Medulla oblongata (tissue), 1 donor: ENCODE measurements at regions not wholly inside any gene's neighbourhood (a gene's known extent, or its start where the extent isn't known, plus 50 kb on each side); places are given as distances from the start of the nearest gene placed in this dataset.

Experiments
- DNase-seq: peaks from one replicate; pipeline ENCODE4 v3.0.0-alpha.2; 2015; ENCODE audit errors: extremely low spot score

DNA sequence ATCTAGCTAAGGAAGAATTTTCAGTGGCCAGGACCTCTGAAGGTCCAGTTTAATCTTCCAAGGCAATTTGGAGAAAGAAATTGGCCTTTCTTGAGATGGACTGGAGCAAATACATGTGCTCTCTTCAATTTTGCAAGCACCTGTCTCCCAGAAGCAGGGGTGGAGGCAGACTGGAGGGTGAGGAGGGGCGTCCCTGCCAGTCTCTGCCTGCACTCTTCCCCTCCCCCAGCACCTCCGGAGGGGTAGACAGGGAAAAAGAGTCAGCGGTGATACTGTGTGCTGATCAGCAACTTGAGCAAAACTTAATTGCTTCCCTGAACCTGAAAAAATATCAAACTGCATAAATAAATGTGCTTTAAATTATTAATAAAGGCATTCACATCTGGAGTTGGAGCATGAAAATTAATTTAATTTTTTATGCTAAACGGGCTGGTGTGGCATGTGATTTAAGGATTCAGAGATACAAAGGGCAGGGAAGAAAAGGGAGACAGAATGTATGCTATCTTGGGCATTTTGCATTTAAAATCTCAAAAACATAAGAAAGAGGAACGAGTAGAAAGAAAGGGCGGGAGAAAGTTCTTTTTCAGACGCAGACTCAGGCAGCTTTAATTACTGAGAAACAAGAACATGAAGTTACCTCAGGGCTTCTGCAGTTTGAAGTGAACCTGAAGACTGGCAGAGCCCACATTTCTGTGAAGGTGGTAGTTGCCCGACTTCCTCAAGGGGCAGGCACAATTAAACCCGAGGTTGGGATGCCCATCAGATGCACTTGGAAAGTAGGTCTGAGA, 319.7 kb downstream of the UACA start:
- no peak for DNase-seq

DNA sequence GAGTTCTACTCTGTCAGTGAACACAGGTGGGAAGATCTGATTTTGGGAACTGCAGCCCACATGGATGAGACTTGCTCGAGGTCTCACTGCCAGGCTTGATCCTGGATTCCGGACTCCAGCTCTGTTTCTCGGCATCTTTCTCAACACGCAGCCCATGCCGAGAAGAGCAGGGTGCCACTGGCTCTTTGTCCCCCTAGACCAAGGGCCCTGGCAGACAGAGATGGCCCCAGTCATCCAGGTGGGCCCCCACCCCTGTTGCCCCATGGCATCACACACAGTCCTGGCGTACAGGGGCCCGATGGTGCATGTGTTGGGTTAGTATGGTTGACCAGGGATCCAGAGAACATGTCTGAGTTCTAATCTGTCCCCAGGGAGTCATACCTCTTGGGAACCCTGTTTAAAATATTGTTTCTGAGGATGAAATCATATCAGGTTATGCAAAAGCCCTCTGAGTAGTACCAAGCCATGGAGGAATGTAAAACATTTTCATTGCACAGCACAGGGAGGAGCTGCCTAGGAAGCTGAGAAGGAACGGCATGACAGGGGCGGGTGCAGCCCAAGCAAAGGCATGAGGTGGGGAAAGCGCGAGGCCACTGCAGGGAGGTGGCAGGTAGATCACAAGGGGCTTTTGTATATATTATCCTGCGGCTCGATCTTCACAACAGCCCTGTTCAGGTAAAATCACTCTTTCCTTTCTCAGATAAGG, 320.6 kb downstream of the UACA start:
- DNase-seq = no peak

- DNase-seq = no peak
Measured at GRCh38 chr15:70442211-70442610, 321.1 kb downstream of the UACA start.

DNA sequence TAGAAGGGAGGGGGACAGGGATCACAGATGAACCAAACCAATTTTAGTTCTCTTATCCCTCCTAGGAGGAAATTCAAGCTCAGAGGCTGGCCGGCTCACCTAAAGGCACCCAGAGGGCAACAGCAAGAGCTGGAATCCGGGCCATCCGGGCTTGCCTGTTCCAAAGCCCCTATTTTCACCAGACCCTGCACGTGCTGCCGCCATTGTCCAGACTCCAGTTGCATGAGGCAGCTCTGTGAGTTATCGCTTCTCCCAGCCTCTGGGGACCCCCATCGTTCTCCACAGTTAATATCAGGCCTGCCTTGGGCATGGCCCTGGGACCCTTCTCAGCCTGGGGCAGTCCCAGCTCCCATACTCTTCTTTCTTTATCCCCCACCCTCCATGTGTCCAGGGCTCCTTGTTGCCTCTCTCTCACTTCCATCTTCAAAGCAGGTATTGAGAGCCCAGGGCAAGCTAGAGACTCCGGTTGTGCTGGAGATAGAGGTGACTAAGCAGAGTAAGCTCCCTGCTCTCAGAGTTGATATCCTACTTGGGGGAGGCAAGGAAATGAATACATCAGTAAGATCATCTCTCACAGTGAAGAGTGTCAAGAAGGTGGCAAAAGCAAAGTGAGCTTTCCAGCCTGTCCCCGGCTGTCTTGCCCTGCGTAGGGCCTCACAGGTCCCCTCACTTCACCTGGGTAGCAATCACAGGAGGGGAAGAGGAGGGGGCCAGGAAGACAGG, 322.8 kb downstream of the UACA start:
- no peak for DNase-seq

- DNase-seq = no peak
Measured at GRCh38 chr15:70439880-70440279, 323.5 kb downstream of the UACA start.

GRCh38 chr15:70439304-70439877, 324.0 kb downstream of the UACA start:
- no peak for DNase-seq

GRCh38 chr15:70438776-70439175, 324.6 kb downstream of the UACA start:
- DNase-seq = no peak

DNA sequence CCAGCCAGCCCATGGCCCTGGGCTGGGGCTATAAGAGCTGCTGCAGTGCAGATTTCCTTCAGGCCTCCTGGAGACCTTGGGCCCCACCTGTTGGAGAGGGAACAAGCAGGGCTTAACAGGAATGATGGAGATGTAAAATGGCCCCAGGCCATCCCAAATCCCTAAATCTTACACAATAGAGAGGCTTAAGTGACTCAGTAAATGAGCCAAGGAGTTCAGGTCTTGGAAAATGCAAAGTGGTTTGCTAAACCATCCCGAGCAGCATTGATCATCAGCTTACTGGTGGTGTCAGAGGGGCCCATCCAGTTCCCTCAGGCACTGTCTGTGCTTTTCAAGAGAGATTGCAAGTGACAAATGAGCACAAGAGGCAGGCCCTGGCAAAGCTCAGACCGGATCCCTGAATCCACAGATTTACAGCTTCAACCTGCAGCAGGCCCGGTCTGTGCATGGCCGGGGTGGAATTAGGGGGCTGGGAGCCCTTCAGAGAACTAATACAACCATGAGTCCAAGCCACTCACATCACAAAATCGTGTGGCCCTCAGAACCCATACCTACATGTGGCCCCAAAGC, 325.4 kb downstream of the UACA start:
- DNase-seq = no peak

DNA sequence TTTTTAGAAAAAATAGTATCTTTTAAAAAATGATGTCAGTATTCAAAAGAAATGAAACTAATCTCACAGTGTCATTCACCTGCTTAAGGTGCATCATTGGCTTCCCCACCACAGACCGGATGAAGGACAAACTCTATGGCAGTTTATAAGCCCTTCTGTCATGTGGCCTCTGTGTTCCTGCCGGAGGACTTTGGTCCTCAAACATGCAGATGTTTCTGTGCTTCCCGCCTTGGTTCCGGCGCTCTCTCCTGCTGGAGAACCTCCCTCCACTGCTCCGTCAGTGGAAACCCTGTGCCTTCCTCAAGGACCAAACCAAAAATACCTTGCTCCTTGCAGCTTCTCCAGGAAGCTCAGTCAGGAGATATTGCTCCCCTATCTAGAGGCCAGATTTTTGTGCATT, 326.3 kb downstream of the UACA start:
- DNase-seq = no peak

DNA sequence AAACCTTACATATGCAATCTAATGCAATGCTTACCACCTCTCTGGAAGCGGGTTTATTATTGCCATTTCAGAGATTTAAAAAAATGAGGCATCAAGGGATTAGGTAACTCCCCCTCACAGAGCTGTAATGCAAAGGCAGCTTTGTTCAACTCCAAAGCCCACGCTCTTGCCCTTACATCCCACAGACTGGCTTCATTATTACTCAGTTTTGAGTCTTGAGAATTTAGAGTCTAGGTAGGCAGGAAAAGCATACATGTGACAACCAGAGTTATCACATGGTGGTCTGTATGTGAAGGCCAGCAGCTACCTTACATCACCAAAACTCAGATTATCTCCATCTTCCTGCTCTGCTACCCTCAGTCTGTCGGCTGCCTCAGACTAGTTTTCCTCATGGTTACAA, 326.9 kb downstream of the UACA start:
- no peak for DNase-seq

DNA sequence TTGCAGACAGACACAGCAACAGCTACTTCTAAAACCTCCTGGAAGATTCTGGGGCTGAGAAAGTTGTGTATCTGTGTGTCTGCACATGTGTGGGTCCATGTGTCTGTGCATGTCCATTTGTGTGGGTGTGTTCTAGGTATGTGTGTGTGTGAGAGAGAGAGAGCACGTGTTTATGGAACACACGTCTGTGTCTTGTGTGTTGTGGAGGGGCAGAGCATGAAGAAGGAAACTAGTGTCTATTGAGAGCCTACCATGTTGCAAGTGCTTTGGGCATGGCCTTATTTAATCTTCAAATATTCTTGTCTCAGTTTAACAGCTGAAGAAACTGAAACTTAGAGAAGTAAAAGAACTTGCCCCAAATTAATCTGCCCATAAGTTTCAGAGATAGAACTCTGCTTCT, 327.5 kb downstream of the UACA start:
- no peak for DNase-seq

GRCh38 chr15:70435369-70435768, 328.0 kb downstream of the UACA start:
- no peak for DNase-seq

DNA sequence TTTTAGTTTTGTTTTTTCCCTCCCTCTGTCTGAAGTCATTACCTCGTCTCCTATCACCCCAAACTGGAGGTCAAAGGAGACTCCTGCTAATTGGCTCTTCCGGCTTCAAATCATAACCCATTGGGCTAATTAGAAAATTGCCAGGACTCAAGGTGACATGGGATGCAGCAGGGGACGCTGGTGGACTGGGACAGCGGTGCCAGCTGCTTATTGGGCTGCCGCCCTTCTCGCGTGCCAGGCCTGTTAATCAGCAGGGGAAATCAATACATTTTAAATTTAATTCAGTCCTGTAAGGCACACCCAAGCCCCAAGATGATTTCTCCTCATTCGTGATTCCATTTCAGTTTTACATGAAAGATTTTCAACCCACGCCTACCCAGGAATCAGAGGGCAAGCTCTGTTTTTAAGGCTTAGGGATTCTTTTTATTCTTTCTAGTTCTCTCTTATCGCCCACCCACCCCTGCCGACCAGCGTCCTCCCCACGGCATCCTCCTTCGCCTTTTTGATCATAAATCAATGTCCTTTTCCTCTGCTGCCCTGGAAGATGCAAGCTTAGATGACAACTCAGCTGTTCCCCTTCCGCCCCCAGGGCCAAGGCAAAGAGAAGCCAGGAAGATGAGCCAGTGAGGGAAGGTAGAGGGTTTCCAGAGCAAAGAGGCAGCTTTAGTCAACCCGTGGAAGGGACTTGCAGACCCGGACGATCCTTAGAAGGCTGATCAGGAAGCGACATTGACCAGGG, 329.6 kb downstream of the UACA start:
- DNase-seq = no peak

DNA sequence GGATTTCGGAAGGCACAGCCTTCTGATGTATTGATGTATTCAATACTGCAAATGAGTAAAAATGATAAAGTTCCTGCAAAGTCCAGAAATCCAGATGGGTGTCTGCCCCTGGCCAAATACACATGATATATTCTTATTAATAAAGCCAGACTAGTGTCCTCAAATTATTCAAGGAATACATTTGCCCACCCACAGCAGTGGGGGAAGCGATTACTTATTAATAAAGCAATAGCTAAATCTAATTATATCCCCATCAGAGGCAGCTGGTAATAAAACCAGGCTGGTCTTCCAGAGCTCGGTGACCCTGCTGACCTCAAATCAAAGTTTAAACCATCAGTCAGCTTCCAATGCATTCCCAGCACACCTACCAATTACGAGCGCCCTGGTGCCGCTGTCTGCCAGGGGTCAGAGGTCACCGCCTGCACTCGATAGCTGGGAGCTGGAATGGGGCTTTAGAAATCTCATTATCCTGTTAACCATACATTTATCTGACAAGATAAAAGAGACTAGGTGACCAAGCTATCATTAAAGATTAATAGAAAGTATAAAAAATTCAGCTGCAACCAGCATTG, 330.3 kb downstream of the UACA start:
- DNase-seq = no peak

DNA sequence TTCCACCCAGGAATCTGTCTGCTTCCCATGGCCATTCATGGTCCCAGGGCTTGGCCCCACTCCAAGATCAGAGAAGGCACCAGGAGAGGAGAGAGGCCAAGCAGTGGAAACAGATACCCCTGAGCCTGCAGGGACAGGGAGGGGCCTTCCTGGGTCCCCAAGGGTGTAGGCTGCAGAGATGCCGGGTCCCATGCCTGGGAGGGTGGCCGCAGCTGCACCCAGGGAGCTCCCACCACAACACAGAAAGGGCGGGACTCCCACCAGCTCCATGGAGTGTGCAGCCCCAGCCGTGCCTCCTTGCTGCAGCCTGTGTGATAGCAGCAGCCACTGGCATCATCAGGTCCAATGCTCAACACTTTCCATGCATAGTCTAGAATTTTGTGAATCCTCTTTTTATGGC, 331.5 kb downstream of the UACA start:
- no peak for DNase-seq

DNA sequence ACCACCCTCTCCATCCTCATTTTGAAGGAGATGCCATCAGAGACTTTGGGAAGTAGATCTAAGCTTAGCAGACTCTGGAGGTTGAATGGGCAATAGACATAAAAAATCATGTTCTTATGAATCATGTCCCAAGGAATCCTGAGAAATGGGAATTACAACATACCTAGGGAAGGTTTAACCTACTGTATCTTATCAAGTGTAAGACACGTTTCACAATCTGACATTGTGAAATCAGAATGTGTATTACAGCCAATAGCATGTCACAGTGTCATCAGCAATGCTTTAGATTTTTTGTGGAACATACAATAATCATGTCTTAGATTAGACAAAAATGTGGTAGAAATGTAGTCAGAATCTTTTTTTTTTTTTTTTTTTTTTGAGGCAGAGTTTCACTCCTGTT, 332.4 kb upstream of the TLE3 start:
- DNase-seq = no peak

DNA sequence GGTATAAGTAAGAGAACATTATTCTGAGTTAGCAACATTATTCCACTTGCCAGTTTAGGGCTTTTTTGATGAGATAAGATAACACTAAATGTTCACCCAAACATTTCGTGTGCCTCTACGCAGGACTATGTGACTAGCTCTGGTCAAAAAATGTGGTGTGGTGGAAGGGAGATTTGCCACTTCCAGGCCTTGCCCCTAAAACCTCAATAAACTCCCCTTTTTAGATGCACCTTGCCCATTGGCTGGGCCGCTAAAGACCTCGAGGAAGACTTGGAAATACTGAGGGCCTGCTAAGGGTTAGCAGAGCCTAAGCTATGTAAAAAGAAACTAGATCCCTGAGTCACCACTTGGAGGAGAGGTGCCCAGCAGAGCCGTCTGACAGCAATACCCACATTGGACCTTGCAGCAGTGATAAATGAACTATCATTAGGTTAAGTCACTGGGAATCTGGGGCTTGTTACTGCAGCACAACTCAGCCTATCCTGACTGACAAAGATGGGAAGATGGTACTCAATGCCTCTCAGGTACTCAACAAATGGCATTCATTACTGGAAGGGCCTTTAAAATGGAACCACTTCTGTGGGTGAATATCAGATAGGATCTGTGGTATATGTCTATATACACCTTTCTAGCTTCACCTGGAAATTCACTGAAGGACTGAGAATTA, 331.5 kb upstream of the TLE3 start:
- DNase-seq = no peak

GRCh38 chr15:70428211-70428822, 330.6 kb upstream of the TLE3 start:
- no peak for DNase-seq

- no peak for DNase-seq
Measured at GRCh38 chr15:70427167-70428120, 329.7 kb upstream of the TLE3 start.
